ENCODE measurements at regions not wholly inside any gene's neighbourhood (a gene's known extent, or its start where the extent isn't known, plus 50 kb on each side); places are given as distances from the start of the nearest gene placed in this dataset.

DNA sequence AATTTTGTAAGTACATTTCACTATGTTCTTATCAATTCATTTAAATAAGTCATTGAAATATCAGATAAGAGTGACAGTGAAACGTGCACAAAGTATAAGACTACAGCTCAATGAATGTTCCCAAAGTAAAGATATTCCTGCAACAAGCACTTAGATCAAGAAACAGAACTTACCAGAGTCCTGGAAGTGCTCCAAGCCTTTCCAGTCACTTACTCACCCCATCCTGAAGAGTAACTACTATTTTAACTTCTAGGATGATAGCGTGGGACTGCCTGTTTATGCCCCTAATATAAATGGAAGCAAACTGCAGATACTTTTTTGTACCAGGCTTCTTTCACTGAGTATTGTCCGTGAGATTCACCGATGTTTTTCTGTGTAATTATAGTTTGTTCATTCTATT, 768.9 kb downstream of the SLC4A3 start:
- TF ChIP-seq, protein P1, sequence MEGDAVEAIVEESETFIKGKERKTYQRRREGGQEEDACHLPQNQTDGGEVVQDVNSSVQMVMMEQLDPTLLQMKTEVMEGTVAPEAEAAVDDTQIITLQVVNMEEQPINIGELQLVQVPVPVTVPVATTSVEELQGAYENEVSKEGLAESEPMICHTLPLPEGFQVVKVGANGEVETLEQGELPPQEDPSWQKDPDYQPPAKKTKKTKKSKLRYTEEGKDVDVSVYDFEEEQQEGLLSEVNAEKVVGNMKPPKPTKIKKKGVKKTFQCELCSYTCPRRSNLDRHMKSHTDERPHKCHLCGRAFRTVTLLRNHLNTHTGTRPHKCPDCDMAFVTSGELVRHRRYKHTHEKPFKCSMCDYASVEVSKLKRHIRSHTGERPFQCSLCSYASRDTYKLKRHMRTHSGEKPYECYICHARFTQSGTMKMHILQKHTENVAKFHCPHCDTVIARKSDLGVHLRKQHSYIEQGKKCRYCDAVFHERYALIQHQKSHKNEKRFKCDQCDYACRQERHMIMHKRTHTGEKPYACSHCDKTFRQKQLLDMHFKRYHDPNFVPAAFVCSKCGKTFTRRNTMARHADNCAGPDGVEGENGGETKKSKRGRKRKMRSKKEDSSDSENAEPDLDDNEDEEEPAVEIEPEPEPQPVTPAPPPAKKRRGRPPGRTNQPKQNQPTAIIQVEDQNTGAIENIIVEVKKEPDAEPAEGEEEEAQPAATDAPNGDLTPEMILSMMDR (IDR thresholded peaks at IDR 0.05) = no peak
- TF ChIP-seq POLR2A (IDR thresholded peaks at IDR 0.05) = no peak

All from thyroid gland (tissue), 4 donors.